ENCODE measurements at regions not wholly inside any gene's neighbourhood (a gene's known extent, or its start where the extent isn't known, plus 50 kb on each side); places are given as distances from the start of the nearest gene placed in this dataset.

DNA sequence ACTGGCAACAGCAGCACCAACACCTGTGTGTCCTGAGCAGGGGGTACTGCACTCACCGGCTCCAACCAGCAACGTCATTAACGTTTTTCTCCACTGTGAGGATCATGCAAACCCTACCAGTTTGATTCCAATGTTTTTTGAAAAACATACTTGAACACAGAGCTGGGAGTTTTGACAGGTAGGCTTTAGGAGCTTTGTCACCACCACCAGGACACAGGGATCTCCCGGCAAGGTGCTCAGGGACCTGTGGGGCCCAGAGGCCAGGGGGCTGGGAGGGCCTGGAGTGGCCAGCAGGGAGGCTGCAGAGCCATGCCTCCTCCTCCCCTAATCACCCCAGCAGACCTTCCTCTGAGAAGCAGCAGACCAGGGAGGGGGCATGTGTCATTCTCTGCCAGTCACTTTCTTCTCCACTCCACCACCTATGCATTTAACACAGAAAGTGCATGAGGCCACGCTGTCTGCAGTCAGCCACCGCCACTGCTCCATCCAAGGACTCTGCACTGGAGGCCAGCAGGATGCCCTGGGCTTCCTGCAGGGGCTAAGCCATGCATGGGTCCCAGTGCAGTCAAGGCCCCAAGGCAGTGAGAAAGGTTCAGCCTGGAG lies 768.2 kb downstream of the KCNJ18 start:
- Histone ChIP-seq H3K9me3 (ENCODE audit: control insufficient read depth in 4 of 4, insufficient read depth in 3 of 4, low read length in 3 of 4) (peaks cover 0 to 17% (median 6%) of the 10 kb centered on the region in 4 donors), H3K36me3 (ENCODE audit: control insufficient read depth in 4 of 4, insufficient read depth in 4 of 4, low read length in 4 of 4) (no peaks in the 10 kb centered on the region), H3K27me3 (ENCODE audit: control insufficient read depth in 3 of 3, insufficient read depth in 3 of 3, low read length in 2 of 3) (no peaks in the 10 kb centered on the region), H3K4me3 (no peak overlapping the region), H3K9ac (ENCODE audit: insufficient read depth in 1 of 2, low read length in 2 of 2) (no peak overlapping the region), H3K4me1 (ENCODE audit: control insufficient read depth in 5 of 5, insufficient read depth in 5 of 5, low read length in 5 of 5) (no peaks in the 10 kb centered on the region), H3K27ac (ENCODE audit: low read depth in 1 of 2, low read length in 1 of 2) (no peak overlapping the region)
- ATAC-seq (ENCODE audit: insufficient read depth, low FRiP score) (no peak), DNase-seq (no peak)
- TF ChIP-seq, protein P1, sequence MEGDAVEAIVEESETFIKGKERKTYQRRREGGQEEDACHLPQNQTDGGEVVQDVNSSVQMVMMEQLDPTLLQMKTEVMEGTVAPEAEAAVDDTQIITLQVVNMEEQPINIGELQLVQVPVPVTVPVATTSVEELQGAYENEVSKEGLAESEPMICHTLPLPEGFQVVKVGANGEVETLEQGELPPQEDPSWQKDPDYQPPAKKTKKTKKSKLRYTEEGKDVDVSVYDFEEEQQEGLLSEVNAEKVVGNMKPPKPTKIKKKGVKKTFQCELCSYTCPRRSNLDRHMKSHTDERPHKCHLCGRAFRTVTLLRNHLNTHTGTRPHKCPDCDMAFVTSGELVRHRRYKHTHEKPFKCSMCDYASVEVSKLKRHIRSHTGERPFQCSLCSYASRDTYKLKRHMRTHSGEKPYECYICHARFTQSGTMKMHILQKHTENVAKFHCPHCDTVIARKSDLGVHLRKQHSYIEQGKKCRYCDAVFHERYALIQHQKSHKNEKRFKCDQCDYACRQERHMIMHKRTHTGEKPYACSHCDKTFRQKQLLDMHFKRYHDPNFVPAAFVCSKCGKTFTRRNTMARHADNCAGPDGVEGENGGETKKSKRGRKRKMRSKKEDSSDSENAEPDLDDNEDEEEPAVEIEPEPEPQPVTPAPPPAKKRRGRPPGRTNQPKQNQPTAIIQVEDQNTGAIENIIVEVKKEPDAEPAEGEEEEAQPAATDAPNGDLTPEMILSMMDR (IDR thresholded peaks at IDR 0.05; ENCODE audit: control extremely low read depth, extremely low read depth), result no peak
- 67 to 73% methylated on average over 6 of the region's 6 CpGs for WGBS, 2 donors

GRCh38 chr17:22461460-22462145 lies 769.3 kb downstream of the KCNJ18 start:
- TF ChIP-seq, protein P1 (IDR thresholded peaks at IDR 0.05; ENCODE audit: control extremely low read depth, extremely low read depth), result no peak
- Histone ChIP-seq H3K9ac (ENCODE audit: insufficient read depth in 1 of 2, low read length in 2 of 2) (no peak overlapping the region), H3K9me3 (ENCODE audit: control insufficient read depth in 4 of 4, insufficient read depth in 3 of 4, low read length in 3 of 4) (peaks cover 0 to 17% (median 6%) of the 10 kb centered on the region in 4 donors), H3K4me1 (ENCODE audit: control insufficient read depth in 5 of 5, insufficient read depth in 5 of 5, low read length in 5 of 5) (no peaks in the 10 kb centered on the region), H3K27ac (ENCODE audit: low read depth in 1 of 2, low read length in 1 of 2) (no peak overlapping the region), H3K4me3 (no peak overlapping the region), H3K36me3 (ENCODE audit: control insufficient read depth in 4 of 4, insufficient read depth in 4 of 4, low read length in 4 of 4) (no peaks in the 10 kb centered on the region), H3K27me3 (ENCODE audit: control insufficient read depth in 3 of 3, insufficient read depth in 3 of 3, low read length in 2 of 3) (no peaks in the 10 kb centered on the region)
- WGBS, 2 donors, result 77 to 87% methylated on average over 14 of the region's 14 CpGs
- ATAC-seq (ENCODE audit: insufficient read depth, low FRiP score) (no peak), DNase-seq (no peak)

GRCh38 chr17:22462461-22462860 lies 770.1 kb downstream of the KCNJ18 start:
- TF ChIP-seq, protein P1 (IDR thresholded peaks at IDR 0.05; ENCODE audit: control extremely low read depth, extremely low read depth), result no peak
- WGBS, 2 donors, result 74 to 77% methylated on average over 6 of the region's 6 CpGs
- ATAC-seq (ENCODE audit: insufficient read depth, low FRiP score), result no peak

More at GRCh38 chr17:22462461-22462860, 770.1 kb downstream of the KCNJ18 start:
- no peak overlapping the region for H3K27ac ChIP-seq (ENCODE audit: low read depth in 1 of 2, low read length in 1 of 2)
- no peak overlapping the region for H3K4me3 ChIP-seq
- DNase-seq, result no peak
- no peaks in the 10 kb centered on the region for H3K4me1 ChIP-seq (ENCODE audit: control insufficient read depth in 5 of 5, insufficient read depth in 5 of 5, low read length in 5 of 5)
- no peak overlapping the region for H3K9ac ChIP-seq (ENCODE audit: insufficient read depth in 1 of 2, low read length in 2 of 2)
- H3K9me3 ChIP-seq (ENCODE audit: control insufficient read depth in 4 of 4, insufficient read depth in 3 of 4, low read length in 3 of 4), result peaks cover 0 to 17% (median 6%) of the 10 kb centered on the region in 4 donors
- H3K27me3 ChIP-seq (ENCODE audit: control insufficient read depth in 3 of 3, insufficient read depth in 3 of 3, low read length in 2 of 3), result no peaks in the 10 kb centered on the region
- H3K36me3 ChIP-seq (ENCODE audit: control insufficient read depth in 4 of 4, insufficient read depth in 4 of 4, low read length in 4 of 4), result no peaks in the 10 kb centered on the region
